ENCODE measurements at regions not wholly inside any gene's neighbourhood (a gene's known extent, or its start where the extent isn't known, plus 50 kb on each side); places are given as distances from the start of the nearest gene placed in this dataset.

GRCh38 chr9:134502266-134502791 is 139.3 kb upstream of the COL5A1 start:
- no peak for DNase-seq (ENCODE audit: low read depth)

GRCh38 chr9:134502809-134503211 is 138.8 kb upstream of the COL5A1 start:
- DNase-seq (ENCODE audit: low read depth): no peak

GRCh38 chr9:134503301-134504105 is 138.1 kb upstream of the COL5A1 start:
- no peak for DNase-seq (ENCODE audit: low read depth)

GRCh38 chr9:134504106-134504385 is 137.6 kb upstream of the COL5A1 start:
- DNase-seq (ENCODE audit: low read depth): no peak

GRCh38 chr9:134505032-134505431 is 136.6 kb upstream of the COL5A1 start:
- no peak for DNase-seq (ENCODE audit: low read depth)

- no peak for DNase-seq (ENCODE audit: low read depth)
Observed at GRCh38 chr9:134509281-134509680, 132.3 kb upstream of the COL5A1 start.

- no peak for DNase-seq (ENCODE audit: low read depth)
Observed at GRCh38 chr9:134509817-134510216, 131.8 kb upstream of the COL5A1 start.

GRCh38 chr9:134514503-134514902 is 127.1 kb upstream of the COL5A1 start:
- DNase-seq (ENCODE audit: low read depth): no peak

- no peak for DNase-seq (ENCODE audit: low read depth)
Observed at GRCh38 chr9:134515026-134515821, 126.4 kb upstream of the COL5A1 start.

- DNase-seq (ENCODE audit: low read depth): no peak
Observed at GRCh38 chr9:134516464-134516863, 125.1 kb upstream of the COL5A1 start.

GRCh38 chr9:134517069-134517680 is 124.4 kb upstream of the COL5A1 start:
- no peak for DNase-seq (ENCODE audit: low read depth)

GRCh38 chr9:134518004-134518606 is 123.5 kb upstream of the COL5A1 start:
- DNase-seq (ENCODE audit: low read depth): no peak

- no peak for DNase-seq (ENCODE audit: low read depth)
Observed at GRCh38 chr9:134519375-134520070, 122.1 kb upstream of the COL5A1 start.

- no peak for DNase-seq (ENCODE audit: low read depth)
Observed at GRCh38 chr9:134521817-134522501, 119.6 kb upstream of the COL5A1 start.

- DNase-seq (ENCODE audit: low read depth): no peak
Observed at GRCh38 chr9:134522502-134522848, 119.1 kb upstream of the COL5A1 start.

GRCh38 chr9:134522976-134523375 is 118.6 kb upstream of the COL5A1 start:
- DNase-seq (ENCODE audit: low read depth): no peak

- DNase-seq (ENCODE audit: low read depth): no peak
Observed at GRCh38 chr9:134525070-134525815, 116.4 kb upstream of the COL5A1 start.

GRCh38 chr9:134525841-134526583 is 115.6 kb upstream of the COL5A1 start:
- DNase-seq (ENCODE audit: low read depth): no peak

- DNase-seq (ENCODE audit: low read depth): no peak
Observed at GRCh38 chr9:134526584-134527477, 114.8 kb upstream of the COL5A1 start.
